OCI-LY3 (cell line): ENCODE measurements at regions not wholly inside any gene's neighbourhood (a gene's known extent, or its start where the extent isn't known, plus 50 kb on each side); places are given as distances from the start of the nearest gene placed in this dataset.

Experiments
- EZH2phosphoT487 ChIP-seq: fragments of 200-600 bp; shearing (Covaris generic); IDR thresholded peaks from 2 replicates; pipeline ENCODE4 v1.6.1; 2018; ENCODE audit warnings: antibody characterized with exemption, mixed run types, low read depth
- TF ChIP-seq, protein P1 (sequence below): fragments of 200-600, 300-600 bp; sonication (generic); IDR thresholded peaks from 2 replicates; pipeline ENCODE4 v1.5.1; 2014; ENCODE audit warnings: antibody characterized with exemption, low read length, low read depth

DNA sequence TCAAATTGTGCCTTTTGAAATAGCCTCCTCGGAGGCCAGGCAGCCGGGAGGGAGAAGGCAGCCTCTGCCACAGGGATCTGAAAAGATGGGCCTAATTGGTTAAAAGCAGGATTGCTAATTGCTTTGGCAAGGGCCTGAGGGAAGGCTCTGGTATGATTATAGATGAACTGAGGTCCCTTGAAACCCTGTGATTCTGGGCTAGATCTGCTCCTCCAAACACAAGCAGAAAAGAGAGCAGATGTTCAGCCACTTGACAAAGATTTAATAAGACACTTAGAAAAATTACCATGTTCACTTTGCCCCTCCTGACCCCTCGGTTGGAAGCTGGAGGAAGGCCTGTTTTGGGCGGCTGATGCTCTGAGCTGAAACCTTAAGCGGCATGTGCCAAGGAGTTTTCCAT is 209.5 kb upstream of the MPHOSPH6 start:
- TF ChIP-seq, protein P1, sequence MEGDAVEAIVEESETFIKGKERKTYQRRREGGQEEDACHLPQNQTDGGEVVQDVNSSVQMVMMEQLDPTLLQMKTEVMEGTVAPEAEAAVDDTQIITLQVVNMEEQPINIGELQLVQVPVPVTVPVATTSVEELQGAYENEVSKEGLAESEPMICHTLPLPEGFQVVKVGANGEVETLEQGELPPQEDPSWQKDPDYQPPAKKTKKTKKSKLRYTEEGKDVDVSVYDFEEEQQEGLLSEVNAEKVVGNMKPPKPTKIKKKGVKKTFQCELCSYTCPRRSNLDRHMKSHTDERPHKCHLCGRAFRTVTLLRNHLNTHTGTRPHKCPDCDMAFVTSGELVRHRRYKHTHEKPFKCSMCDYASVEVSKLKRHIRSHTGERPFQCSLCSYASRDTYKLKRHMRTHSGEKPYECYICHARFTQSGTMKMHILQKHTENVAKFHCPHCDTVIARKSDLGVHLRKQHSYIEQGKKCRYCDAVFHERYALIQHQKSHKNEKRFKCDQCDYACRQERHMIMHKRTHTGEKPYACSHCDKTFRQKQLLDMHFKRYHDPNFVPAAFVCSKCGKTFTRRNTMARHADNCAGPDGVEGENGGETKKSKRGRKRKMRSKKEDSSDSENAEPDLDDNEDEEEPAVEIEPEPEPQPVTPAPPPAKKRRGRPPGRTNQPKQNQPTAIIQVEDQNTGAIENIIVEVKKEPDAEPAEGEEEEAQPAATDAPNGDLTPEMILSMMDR, result no peak
- TF ChIP-seq EZH2phosphoT487, result no peak
